Panc1 (cell line): ENCODE measurements at regions not wholly inside any gene's neighbourhood (a gene's known extent, or its start where the extent isn't known, plus 50 kb on each side); places are given as distances from the start of the nearest gene placed in this dataset.

Experiments used
- POLR2AphosphoS5 ChIP-seq: IDR thresholded peaks from 2 replicates; pipeline ENCODE4 v1.6.1; 2012; ENCODE audit warnings: mild to moderate bottlenecking, low read depth, low read length, moderate library complexity
- SIN3A ChIP-seq: IDR thresholded peaks from 2 replicates; pipeline ENCODE4 v1.6.1; 2012; ENCODE audit warnings: low read depth, mild to moderate bottlenecking, low read length, moderate library complexity, borderline replicate concordance; ENCODE audit not compliant: insufficient read depth
- TCF7L2 ChIP-seq: IDR thresholded peaks from 2 replicates; pipeline ENCODE4 v1.6.1; 2011; ENCODE audit warnings: mild to moderate bottlenecking, low read depth, low read length, inconsistent platforms
- TF ChIP-seq, protein P1 (sequence below): fragments of 450-650 bp; IDR thresholded peaks from 2 replicates; pipeline ENCODE4 v1.5.1; 2017; ENCODE audit warnings: mild to moderate bottlenecking
- TF ChIP-seq, protein P2 (sequence below), 2 experiments: IDR thresholded peaks; 2 replicates each; pipeline ENCODE4 v1.6.1; 2011 to 2012; ENCODE audit warnings: low read depth in 2 of 2, control low read depth in 1 of 2, low read length in 1 of 2, mild to moderate bottlenecking in 1 of 2, moderate library complexity in 1 of 2; ENCODE audit not compliant: insufficient read depth in 1 of 2

DNA sequence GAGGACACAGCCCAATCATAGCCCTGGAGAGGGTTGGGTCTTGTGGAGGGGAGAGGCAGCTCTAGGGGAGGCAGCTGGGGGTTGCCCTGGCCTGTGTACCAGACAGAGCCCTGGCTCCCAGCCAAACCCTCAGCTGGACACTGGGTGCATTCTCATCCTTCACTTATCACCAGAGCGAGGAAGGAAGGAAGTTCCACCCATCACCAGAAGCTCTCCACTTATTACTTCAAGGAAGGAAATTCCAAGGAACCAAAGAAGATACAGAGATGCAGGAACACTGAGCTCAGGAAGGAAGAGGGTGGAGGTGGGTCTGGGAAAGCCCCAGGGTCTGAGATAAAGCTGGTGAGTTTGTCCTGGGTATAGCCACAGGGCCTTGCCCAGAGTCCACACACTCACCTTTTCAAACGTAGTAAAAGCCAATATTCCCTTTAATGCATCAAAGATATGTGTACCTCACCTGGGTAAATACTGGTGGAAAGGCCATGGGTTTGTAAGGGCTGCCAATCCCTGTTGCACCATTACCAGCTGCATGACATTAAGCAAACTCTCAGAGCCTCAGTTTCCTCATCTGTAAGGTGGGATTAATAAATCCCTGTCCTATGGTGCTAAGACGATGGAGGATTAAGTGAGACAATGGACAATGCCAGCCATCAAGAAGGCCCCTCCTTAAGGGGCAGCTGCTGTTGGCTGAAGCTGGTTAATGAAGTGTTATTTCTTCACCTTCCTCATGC, 109.7 kb upstream of the NAA20 start:
- TF ChIP-seq, protein P1, sequence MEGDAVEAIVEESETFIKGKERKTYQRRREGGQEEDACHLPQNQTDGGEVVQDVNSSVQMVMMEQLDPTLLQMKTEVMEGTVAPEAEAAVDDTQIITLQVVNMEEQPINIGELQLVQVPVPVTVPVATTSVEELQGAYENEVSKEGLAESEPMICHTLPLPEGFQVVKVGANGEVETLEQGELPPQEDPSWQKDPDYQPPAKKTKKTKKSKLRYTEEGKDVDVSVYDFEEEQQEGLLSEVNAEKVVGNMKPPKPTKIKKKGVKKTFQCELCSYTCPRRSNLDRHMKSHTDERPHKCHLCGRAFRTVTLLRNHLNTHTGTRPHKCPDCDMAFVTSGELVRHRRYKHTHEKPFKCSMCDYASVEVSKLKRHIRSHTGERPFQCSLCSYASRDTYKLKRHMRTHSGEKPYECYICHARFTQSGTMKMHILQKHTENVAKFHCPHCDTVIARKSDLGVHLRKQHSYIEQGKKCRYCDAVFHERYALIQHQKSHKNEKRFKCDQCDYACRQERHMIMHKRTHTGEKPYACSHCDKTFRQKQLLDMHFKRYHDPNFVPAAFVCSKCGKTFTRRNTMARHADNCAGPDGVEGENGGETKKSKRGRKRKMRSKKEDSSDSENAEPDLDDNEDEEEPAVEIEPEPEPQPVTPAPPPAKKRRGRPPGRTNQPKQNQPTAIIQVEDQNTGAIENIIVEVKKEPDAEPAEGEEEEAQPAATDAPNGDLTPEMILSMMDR: no peak
- no peak for TF ChIP-seq POLR2AphosphoS5
- TF ChIP-seq, protein P2, sequence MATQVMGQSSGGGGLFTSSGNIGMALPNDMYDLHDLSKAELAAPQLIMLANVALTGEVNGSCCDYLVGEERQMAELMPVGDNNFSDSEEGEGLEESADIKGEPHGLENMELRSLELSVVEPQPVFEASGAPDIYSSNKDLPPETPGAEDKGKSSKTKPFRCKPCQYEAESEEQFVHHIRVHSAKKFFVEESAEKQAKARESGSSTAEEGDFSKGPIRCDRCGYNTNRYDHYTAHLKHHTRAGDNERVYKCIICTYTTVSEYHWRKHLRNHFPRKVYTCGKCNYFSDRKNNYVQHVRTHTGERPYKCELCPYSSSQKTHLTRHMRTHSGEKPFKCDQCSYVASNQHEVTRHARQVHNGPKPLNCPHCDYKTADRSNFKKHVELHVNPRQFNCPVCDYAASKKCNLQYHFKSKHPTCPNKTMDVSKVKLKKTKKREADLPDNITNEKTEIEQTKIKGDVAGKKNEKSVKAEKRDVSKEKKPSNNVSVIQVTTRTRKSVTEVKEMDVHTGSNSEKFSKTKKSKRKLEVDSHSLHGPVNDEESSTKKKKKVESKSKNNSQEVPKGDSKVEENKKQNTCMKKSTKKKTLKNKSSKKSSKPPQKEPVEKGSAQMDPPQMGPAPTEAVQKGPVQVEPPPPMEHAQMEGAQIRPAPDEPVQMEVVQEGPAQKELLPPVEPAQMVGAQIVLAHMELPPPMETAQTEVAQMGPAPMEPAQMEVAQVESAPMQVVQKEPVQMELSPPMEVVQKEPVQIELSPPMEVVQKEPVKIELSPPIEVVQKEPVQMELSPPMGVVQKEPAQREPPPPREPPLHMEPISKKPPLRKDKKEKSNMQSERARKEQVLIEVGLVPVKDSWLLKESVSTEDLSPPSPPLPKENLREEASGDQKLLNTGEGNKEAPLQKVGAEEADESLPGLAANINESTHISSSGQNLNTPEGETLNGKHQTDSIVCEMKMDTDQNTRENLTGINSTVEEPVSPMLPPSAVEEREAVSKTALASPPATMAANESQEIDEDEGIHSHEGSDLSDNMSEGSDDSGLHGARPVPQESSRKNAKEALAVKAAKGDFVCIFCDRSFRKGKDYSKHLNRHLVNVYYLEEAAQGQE (IDR thresholded peaks at IDR 0.05; ENCODE audit: insufficient read depth in 1 of 2, low read depth in 2 of 2, low read length in 1 of 2): no peak
- TF ChIP-seq SIN3A: no peak
- TF ChIP-seq TCF7L2: no peak
